Ovary (tissue), 3 donors: ENCODE measurements at regions not wholly inside any gene's neighbourhood (a gene's known extent, or its start where the extent isn't known, plus 50 kb on each side); places are given as distances from the start of the nearest gene placed in this dataset.

ENCODE experiments used
- EP300 ChIP-seq: sonication (generic); formaldehyde crosslinking; IDR thresholded peaks from one replicate; pipeline ENCODE4 v1.6.1; 2017; ENCODE audit warnings: antibody characterized with exemption
- POLR2A ChIP-seq: fragments of 450-650 bp; IDR thresholded peaks from one replicate; pipeline ENCODE4 v1.6.1; 2017; ENCODE audit warnings: antibody characterized with exemption, mild to moderate bottlenecking, moderate library complexity
- TF ChIP-seq, protein P1 (sequence below), 3 donors: fragments of 450-650 bp in 2 of 3; fragments of 200-600 bp in 1 of 3; IDR thresholded peaks; one replicate each; pipeline versions ENCODE4 v1.5.1 to v1.8.0; 2016 to 2022; ENCODE audit warnings: antibody characterized with exemption in 3 of 3, mild to moderate bottlenecking in 1 of 3
- donor health status: DM: no; HTN: no; CAD: no.

- TF ChIP-seq, protein P1, sequence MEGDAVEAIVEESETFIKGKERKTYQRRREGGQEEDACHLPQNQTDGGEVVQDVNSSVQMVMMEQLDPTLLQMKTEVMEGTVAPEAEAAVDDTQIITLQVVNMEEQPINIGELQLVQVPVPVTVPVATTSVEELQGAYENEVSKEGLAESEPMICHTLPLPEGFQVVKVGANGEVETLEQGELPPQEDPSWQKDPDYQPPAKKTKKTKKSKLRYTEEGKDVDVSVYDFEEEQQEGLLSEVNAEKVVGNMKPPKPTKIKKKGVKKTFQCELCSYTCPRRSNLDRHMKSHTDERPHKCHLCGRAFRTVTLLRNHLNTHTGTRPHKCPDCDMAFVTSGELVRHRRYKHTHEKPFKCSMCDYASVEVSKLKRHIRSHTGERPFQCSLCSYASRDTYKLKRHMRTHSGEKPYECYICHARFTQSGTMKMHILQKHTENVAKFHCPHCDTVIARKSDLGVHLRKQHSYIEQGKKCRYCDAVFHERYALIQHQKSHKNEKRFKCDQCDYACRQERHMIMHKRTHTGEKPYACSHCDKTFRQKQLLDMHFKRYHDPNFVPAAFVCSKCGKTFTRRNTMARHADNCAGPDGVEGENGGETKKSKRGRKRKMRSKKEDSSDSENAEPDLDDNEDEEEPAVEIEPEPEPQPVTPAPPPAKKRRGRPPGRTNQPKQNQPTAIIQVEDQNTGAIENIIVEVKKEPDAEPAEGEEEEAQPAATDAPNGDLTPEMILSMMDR (IDR thresholded peaks at IDR 0.05), result no peak
- TF ChIP-seq POLR2A (no peak), EP300 (no peak)
These were observed 412.8 kb upstream of the PTGER4 start for GRCh38 chr5:40266952-40267351.
